ENCODE measurements at regions not wholly inside any gene's neighbourhood (a gene's known extent, or its start where the extent isn't known, plus 50 kb on each side); places are given as distances from the start of the nearest gene placed in this dataset.

DNA sequence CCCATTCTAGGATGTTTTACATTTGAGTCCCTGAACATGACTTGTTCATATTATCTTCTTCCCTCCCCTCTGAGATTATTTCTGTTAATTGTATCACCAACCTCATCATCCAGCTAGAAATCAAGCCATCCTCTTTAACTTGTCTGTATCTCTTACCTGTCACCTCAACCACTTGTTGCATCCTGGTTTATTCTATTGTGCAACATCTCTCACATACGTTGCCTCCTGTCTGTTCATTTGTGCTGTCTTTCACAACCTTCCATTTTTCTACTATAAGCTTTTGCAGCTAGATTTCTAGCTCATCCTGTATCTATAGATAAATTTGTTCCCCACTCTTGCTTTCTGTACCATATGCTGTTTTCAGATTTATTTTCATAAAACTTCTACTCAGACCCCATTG is 183.7 kb downstream of the MCHR2 start:
- no peaks in the 10 kb centered on the region for H3K4me1 ChIP-seq
- no peak for DNase-seq
- H3K27me3 ChIP-seq, result no peaks in the 10 kb centered on the region
- no peak for ATAC-seq
- intact Hi-C loops (cut with DNase I), result no loop called here
- no peaks in the 10 kb centered on the region for H3K36me3 ChIP-seq
- H3K27ac ChIP-seq, result no peak overlapping the region
- TF ChIP-seq, protein P1, sequence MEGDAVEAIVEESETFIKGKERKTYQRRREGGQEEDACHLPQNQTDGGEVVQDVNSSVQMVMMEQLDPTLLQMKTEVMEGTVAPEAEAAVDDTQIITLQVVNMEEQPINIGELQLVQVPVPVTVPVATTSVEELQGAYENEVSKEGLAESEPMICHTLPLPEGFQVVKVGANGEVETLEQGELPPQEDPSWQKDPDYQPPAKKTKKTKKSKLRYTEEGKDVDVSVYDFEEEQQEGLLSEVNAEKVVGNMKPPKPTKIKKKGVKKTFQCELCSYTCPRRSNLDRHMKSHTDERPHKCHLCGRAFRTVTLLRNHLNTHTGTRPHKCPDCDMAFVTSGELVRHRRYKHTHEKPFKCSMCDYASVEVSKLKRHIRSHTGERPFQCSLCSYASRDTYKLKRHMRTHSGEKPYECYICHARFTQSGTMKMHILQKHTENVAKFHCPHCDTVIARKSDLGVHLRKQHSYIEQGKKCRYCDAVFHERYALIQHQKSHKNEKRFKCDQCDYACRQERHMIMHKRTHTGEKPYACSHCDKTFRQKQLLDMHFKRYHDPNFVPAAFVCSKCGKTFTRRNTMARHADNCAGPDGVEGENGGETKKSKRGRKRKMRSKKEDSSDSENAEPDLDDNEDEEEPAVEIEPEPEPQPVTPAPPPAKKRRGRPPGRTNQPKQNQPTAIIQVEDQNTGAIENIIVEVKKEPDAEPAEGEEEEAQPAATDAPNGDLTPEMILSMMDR (IDR thresholded peaks at IDR 0.05), result no peak
- TF ChIP-seq POLR2A (IDR thresholded peaks at IDR 0.05), result no peak
- WGBS (ENCODE audit: insufficient coverage, low coverage, low lambda C conversion rate, missing lambda C conversion rate), result 50% methylated on average over 1 of the region's 1 CpG
- H3K4me3 ChIP-seq, result no peak overlapping the region
- no peaks in the 10 kb centered on the region for H3K9me3 ChIP-seq

DNA sequence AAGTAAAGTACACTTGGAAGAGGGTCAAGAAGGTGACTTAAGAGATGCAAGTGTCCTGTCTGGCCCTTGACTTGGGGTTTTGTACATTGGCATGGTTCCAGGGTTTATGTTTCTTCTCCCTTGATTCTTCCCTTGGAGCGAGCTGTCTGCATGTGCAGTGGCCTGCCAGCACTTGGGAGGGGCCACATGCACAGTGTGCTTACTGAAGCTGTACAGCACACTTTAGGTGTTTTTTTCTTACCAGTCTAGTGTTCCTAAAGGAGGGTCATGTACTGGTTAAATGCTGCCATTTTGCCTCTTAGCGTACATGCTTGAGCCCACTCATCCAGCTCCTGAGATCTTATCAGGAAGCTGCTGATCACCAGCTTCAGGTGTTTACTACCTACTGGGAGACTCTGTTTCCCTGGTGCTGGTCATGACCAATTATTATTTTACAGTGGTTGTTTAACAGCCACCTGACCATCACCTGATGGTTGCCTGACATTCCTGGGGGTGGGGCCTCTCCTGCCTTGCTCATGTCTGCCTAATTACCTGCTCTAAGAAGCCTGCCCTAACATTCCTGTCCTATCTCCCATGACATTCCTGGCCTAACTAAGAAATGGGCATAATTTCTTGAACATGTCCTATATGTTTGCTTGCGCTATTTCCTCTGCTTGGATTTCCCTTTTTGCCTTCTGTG is 182.9 kb downstream of the MCHR2 start:
- Histone ChIP-seq H3K4me3 (no peak overlapping the region), H3K27me3 (no peaks in the 10 kb centered on the region), H3K36me3 (no peaks in the 10 kb centered on the region), H3K27ac (no peak overlapping the region), H3K4me1 (no peaks in the 10 kb centered on the region), H3K9me3 (no peaks in the 10 kb centered on the region)
- TF ChIP-seq POLR2A (IDR thresholded peaks at IDR 0.05), result no peak
- TF ChIP-seq, protein P1 (IDR thresholded peaks at IDR 0.05), result no peak
- intact Hi-C loops (cut with DNase I), result no loop called here
- DNase-seq (no peak), ATAC-seq (no peak)
- WGBS (ENCODE audit: insufficient coverage, low coverage, low lambda C conversion rate, missing lambda C conversion rate), result 60% methylated on average over 3 of the region's 3 CpGs

DNA sequence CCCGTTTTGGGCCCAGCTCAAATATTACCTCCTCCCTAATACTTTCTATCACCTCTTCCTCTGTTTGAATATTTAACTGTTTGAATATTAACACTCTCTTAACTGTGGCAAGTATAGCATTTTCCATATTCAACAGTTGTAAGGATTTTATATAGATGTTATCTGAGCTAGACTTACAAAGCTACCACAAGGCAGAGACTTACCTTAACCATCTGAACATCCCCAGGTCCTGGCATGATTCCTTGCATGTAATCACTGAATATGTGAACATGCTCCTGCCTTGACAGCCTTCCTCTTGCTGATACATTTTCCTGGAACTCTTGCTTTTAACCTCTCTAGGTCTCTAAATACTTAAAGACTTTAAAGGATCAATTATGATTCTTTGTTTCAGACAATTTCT is 182.4 kb downstream of the MCHR2 start:
- no peak overlapping the region for H3K27ac ChIP-seq
- DNase-seq (no peak), ATAC-seq (no peak)
- H3K9me3 ChIP-seq, result no peaks in the 10 kb centered on the region
- no peaks in the 10 kb centered on the region for H3K36me3 ChIP-seq
- no peaks in the 10 kb centered on the region for H3K27me3 ChIP-seq
- WGBS (ENCODE audit: insufficient coverage, low coverage, low lambda C conversion rate, missing lambda C conversion rate), result 42% methylated on average over 1 of the region's 1 CpG
- intact Hi-C loops (cut with DNase I), result no loop called here
- H3K4me1 ChIP-seq, result no peaks in the 10 kb centered on the region
- no peak overlapping the region for H3K4me3 ChIP-seq
- TF ChIP-seq, protein P1 (IDR thresholded peaks at IDR 0.05), result no peak
- no peak for TF ChIP-seq POLR2A (IDR thresholded peaks at IDR 0.05)

DNA sequence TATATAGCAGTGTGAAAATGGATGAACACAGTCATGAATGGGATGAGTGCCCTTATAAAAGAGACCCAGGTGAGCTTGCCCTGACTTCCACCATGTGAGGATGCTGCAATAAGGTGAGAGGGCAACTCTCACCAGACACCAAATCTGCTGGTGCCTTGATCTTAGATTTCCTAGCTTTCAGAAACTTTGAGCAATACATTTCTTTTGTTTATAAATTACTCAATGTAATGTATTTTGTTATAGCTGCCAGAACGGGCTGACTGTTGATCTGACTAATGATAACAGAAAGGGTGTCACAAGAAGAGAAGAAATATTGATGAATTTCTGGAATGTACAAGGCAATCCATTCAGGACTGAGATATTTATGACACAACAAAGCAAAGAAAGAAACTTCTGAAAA is 180.5 kb downstream of the MCHR2 start:
- Histone ChIP-seq H3K4me3 (no peak overlapping the region), H3K27ac (no peak overlapping the region), H3K27me3 (no peaks in the 10 kb centered on the region), H3K9me3 (no peaks in the 10 kb centered on the region), H3K4me1 (no peaks in the 10 kb centered on the region), H3K36me3 (no peaks in the 10 kb centered on the region)
- WGBS (ENCODE audit: insufficient coverage, low coverage, low lambda C conversion rate, missing lambda C conversion rate), result 0% methylated on average over 1 of the region's 1 CpG
- no peak for ATAC-seq
- TF ChIP-seq POLR2A (IDR thresholded peaks at IDR 0.05), result no peak
- TF ChIP-seq, protein P1 (IDR thresholded peaks at IDR 0.05), result no peak
- no peak for DNase-seq
- intact Hi-C loops (cut with DNase I), result no loop called here

All from right lobe of liver (tissue), 6 donors.